Germinal center (tissue), 1 donor: ENCODE measurements at regions not wholly inside any gene's neighbourhood (a gene's known extent, or its start where the extent isn't known, plus 50 kb on each side); places are given as distances from the start of the nearest gene placed in this dataset.
"Not testable (repeated sequence)": the region's sequence is repeated elsewhere in the genome, so short reads cannot be mapped to it uniquely, and the experiment has no call there.

Source experiments
- DNase-seq: peaks from one replicate; pipeline ENCODE4 v3.0.0; 2012; ENCODE audit warnings: mixed read lengths, low spot score

GRCh38 chr15:31681529-31682259 lies 348.6 kb upstream of the CHRNA7 start:
- DNase-seq, result not testable (repeated sequence)

- DNase-seq, result not testable (repeated sequence)
Observed at GRCh38 chr15:31687088-31687487, 343.2 kb upstream of the CHRNA7 start.

GRCh38 chr15:31696509-31696908 lies 333.8 kb upstream of the CHRNA7 start:
- DNase-seq, result not testable (repeated sequence)

- DNase-seq, result not testable (repeated sequence)
Observed at GRCh38 chr15:31705076-31705678, 325.1 kb upstream of the CHRNA7 start.

GRCh38 chr15:31707944-31708702 lies 322.2 kb upstream of the CHRNA7 start:
- DNase-seq, result not testable (repeated sequence)

- not testable (repeated sequence) for DNase-seq
Observed at GRCh38 chr15:31708703-31709327, 321.5 kb upstream of the CHRNA7 start.

GRCh38 chr15:31709479-31709878 lies 320.8 kb upstream of the CHRNA7 start:
- not testable (repeated sequence) for DNase-seq

- DNase-seq, result not testable (repeated sequence)
Observed at GRCh38 chr15:31710806-31711205, 319.5 kb upstream of the CHRNA7 start.

- not testable (repeated sequence) for DNase-seq
Observed at GRCh38 chr15:31715208-31715607, 315.1 kb upstream of the CHRNA7 start.

GRCh38 chr15:31718625-31719024 lies 311.7 kb upstream of the CHRNA7 start:
- DNase-seq, result not testable (repeated sequence)

- not testable (repeated sequence) for DNase-seq
Observed at GRCh38 chr15:31719396-31720022, 310.8 kb upstream of the CHRNA7 start.

GRCh38 chr15:31723019-31723418 lies 307.3 kb upstream of the CHRNA7 start:
- DNase-seq, result not testable (repeated sequence)

GRCh38 chr15:31724903-31725302 lies 305.4 kb upstream of the CHRNA7 start:
- not testable (repeated sequence) for DNase-seq

GRCh38 chr15:31725619-31726018 lies 304.7 kb upstream of the CHRNA7 start:
- DNase-seq, result not testable (repeated sequence)

- DNase-seq, result no peak
Observed at GRCh38 chr15:31727612-31728011, 302.7 kb upstream of the CHRNA7 start.

GRCh38 chr15:31732726-31733125 lies 297.6 kb upstream of the CHRNA7 start:
- DNase-seq, result no peak

- DNase-seq, result no peak
Observed at GRCh38 chr15:31733424-31733823, 296.9 kb upstream of the CHRNA7 start.

GRCh38 chr15:31740203-31740602 lies 290.1 kb upstream of the CHRNA7 start:
- DNase-seq, result no peak

- no peak for DNase-seq
Observed at GRCh38 chr15:31745841-31746240, 284.5 kb upstream of the CHRNA7 start.

- no peak for DNase-seq
Observed at GRCh38 chr15:31752065-31752762, 278.1 kb upstream of the CHRNA7 start.

- DNase-seq, result no peak
Observed at GRCh38 chr15:31752905-31753304, 277.4 kb upstream of the CHRNA7 start.
